HG03196 (cell line): ENCODE measurements at regions not wholly inside any gene's neighbourhood (a gene's known extent, or its start where the extent isn't known, plus 50 kb on each side); places are given as distances from the start of the nearest gene placed in this dataset.

ENCODE experiments used
- ATAC-seq: cut with Tn5 transposase; IDR thresholded peaks from one replicate; pipeline ENCODE4 v1.9.1; 2021; ENCODE audit not compliant: unreplicated experiment

GRCh38 chr15:47577000-47577399 lies 140.3 kb upstream of the SEMA6D start:
- no peak for ATAC-seq

- ATAC-seq: no peak
These were observed 139.8 kb upstream of the SEMA6D start for GRCh38 chr15:47577461-47577860.

- ATAC-seq: no peak
These were observed 135.1 kb upstream of the SEMA6D start for GRCh38 chr15:47582233-47582632.

GRCh38 chr15:47584316-47584715 lies 133.0 kb upstream of the SEMA6D start:
- ATAC-seq: no peak

GRCh38 chr15:47586653-47587224 lies 130.6 kb upstream of the SEMA6D start:
- ATAC-seq: no peak

GRCh38 chr15:47587940-47588802 lies 129.1 kb upstream of the SEMA6D start:
- no peak for ATAC-seq

GRCh38 chr15:47588958-47589357 lies 128.3 kb upstream of the SEMA6D start:
- no peak for ATAC-seq

- ATAC-seq: no peak
These were observed 118.3 kb upstream of the SEMA6D start for GRCh38 chr15:47598996-47599395.

- no peak for ATAC-seq
These were observed 117.5 kb upstream of the SEMA6D start for GRCh38 chr15:47599806-47600205.

GRCh38 chr15:47602121-47602520 lies 115.2 kb upstream of the SEMA6D start:
- no peak for ATAC-seq

GRCh38 chr15:47603026-47603425 lies 114.3 kb upstream of the SEMA6D start:
- ATAC-seq: no peak

GRCh38 chr15:47607695-47608094 lies 109.6 kb upstream of the SEMA6D start:
- no peak for ATAC-seq

GRCh38 chr15:47609693-47610092 lies 107.6 kb upstream of the SEMA6D start:
- no peak for ATAC-seq

- ATAC-seq: no peak
These were observed 106.6 kb upstream of the SEMA6D start for GRCh38 chr15:47610736-47611135.

- ATAC-seq: no peak
These were observed 102.8 kb upstream of the SEMA6D start for GRCh38 chr15:47614360-47615011.

GRCh38 chr15:47616876-47617275 lies 100.4 kb upstream of the SEMA6D start:
- ATAC-seq: no peak

GRCh38 chr15:47618241-47618640 lies 99.1 kb upstream of the SEMA6D start:
- no peak for ATAC-seq

- ATAC-seq: no peak
These were observed 96.2 kb upstream of the SEMA6D start for GRCh38 chr15:47620960-47621681.

GRCh38 chr15:47622055-47622454 lies 95.2 kb upstream of the SEMA6D start:
- no peak for ATAC-seq

- ATAC-seq: no peak
These were observed 92.8 kb upstream of the SEMA6D start for GRCh38 chr15:47624503-47624902.

GRCh38 chr15:47639042-47639441 lies 78.3 kb upstream of the SEMA6D start:
- no peak for ATAC-seq
